ENCODE measurements at regions not wholly inside any gene's neighbourhood (a gene's known extent, or its start where the extent isn't known, plus 50 kb on each side); places are given as distances from the start of the nearest gene placed in this dataset.

DNA sequence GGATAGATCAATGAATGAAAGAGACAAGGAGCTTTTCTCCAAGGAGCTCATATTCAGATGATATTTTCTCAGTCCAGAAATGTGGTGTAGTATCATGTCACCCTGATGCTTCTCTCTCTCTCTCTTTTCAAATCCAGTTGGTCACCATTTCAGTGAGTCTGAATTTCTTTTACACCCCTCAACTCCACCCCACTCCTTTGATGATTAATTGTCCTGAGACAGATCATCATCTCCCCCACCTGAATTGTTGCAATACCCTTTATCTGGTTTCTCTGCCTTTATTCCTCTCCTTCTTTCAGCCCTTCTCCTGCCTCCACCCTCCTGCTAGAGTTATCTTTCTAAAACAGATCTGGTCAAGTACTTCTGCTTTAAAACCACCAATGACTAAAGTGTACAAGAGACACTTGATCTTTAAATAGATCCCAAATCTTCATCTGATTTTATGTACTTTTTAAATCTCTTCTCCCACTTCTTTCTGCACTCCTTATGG is 299.8 kb downstream of the KLF5 start:
- Histone ChIP-seq H4K20me1 (ENCODE audit: insufficient read depth) (no peaks in the 10 kb centered on the region), H3K27ac (ENCODE audit: low read depth, low read length) (no peak overlapping the region), H3K79me2 (ENCODE audit: insufficient read depth, low read length) (no peaks in the 10 kb centered on the region), H3K36me3 (ENCODE audit: control insufficient read depth in 1 of 2, insufficient read depth in 2 of 2, low read length in 2 of 2) (no peaks in the 10 kb centered on the region), H3K4me1 (ENCODE audit: control insufficient read depth in 1 of 2, insufficient read depth in 2 of 2, low read length in 2 of 2) (no peaks in the 10 kb centered on the region), H3K4me3 (replicated peaks in 1 of 2; ENCODE audit: low read depth in 1 of 2, low read length in 2 of 2) (no peak overlapping the region), H2AFZ (ENCODE audit: low read depth, low read length, poor library complexity, severe bottlenecking) (no peak overlapping the region), H3K27me3 (ENCODE audit: insufficient read depth, low read length) (no peaks in the 10 kb centered on the region), H3K9me3 (ENCODE audit: control insufficient read depth in 1 of 2, insufficient read depth in 1 of 2, low read depth in 1 of 2, low read length in 2 of 2) (no peaks in the 10 kb centered on the region), H3K9ac (ENCODE audit: low read length) (no peak overlapping the region), H3K4me2 (ENCODE audit: low read length) (no peak overlapping the region), H3K9me2 (ENCODE audit: insufficient read depth) (no peaks in the 10 kb centered on the region)
- ChIA-PET CTCF (no interaction called here), POLR2A (no interaction called here), RAD21 (ENCODE audit: low non-redundant PET in 1 of 2, low total read pairs in 2 of 2, uncharacterized antibody in 2 of 2, unreplicated experiment in 2 of 2) (no interaction called here)
- ATAC-seq (no peak), DNase-seq (ENCODE audit: low read depth, low spot score) (no peak)
- intact Hi-C loops (cut with micrococcal nuclease) = no loop called here
- TF ChIP-seq ZNF274 (IDR thresholded peaks at IDR 0.05; ENCODE audit: low read depth, low read length) = no peak
- TF ChIP-seq, protein P1, sequence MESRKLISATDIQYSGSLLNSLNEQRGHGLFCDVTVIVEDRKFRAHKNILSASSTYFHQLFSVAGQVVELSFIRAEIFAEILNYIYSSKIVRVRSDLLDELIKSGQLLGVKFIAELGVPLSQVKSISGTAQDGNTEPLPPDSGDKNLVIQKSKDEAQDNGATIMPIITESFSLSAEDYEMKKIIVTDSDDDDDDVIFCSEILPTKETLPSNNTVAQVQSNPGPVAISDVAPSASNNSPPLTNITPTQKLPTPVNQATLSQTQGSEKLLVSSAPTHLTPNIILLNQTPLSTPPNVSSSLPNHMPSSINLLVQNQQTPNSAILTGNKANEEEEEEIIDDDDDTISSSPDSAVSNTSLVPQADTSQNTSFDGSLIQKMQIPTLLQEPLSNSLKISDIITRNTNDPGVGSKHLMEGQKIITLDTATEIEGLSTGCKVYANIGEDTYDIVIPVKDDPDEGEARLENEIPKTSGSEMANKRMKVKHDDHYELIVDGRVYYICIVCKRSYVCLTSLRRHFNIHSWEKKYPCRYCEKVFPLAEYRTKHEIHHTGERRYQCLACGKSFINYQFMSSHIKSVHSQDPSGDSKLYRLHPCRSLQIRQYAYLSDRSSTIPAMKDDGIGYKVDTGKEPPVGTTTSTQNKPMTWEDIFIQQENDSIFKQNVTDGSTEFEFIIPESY (IDR thresholded peaks at IDR 0.05; ENCODE audit: extremely low read depth, insufficient replicate concordance, low read length) = no peak
- no peak for TF ChIP-seq JUND (IDR thresholded peaks at IDR 0.05)
- no peak for TF ChIP-seq EGR1 (IDR thresholded peaks at IDR 0.05; ENCODE audit: low read depth)
- TF ChIP-seq POLR2AphosphoS5 (IDR thresholded peaks at IDR 0.05; ENCODE audit: low read depth, low read length) = no peak
- no peak for TF ChIP-seq POLR2A (IDR thresholded peaks at IDR 0.05; ENCODE audit: borderline replicate concordance, extremely low read depth, insufficient read depth, insufficient read length)
- no TSS peak for BruUV-seq (replicated peaks)

DNA sequence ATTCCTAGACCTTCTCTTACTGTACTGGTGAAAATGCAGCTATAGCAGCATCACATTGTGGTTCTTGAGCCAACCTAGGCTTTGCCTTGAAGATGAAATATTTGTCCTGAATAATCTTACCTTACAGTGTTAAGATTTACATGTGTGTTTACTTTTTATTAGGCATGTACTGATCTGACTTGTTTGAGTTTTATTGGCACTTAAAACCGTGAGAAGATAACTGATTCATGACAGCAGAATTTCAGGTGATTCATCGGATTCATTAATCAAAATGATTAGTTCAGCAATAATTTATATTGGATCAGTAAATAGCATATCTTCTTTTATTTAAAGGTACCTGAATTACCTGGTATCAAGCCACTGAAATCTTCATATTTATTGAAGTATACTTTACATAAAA is 296.3 kb downstream of the KLF5 start:
- ATAC-seq = no peak
- H3K4me1 ChIP-seq (ENCODE audit: control insufficient read depth in 1 of 2, insufficient read depth in 2 of 2, low read length in 2 of 2) = no peaks in the 10 kb centered on the region
- H3K4me2 ChIP-seq (ENCODE audit: low read length) = no peak overlapping the region
- RAD21 ChIA-PET (ENCODE audit: low non-redundant PET in 1 of 2, low total read pairs in 2 of 2, uncharacterized antibody in 2 of 2, unreplicated experiment in 2 of 2) = no interaction called here
- DNase-seq (ENCODE audit: low read depth, low spot score) = no peak
- no peaks in the 10 kb centered on the region for H3K79me2 ChIP-seq (ENCODE audit: insufficient read depth, low read length)
- H3K9me3 ChIP-seq (ENCODE audit: control insufficient read depth in 1 of 2, insufficient read depth in 1 of 2, low read depth in 1 of 2, low read length in 2 of 2) = no peaks in the 10 kb centered on the region
- H2AFZ ChIP-seq (ENCODE audit: low read depth, low read length, poor library complexity, severe bottlenecking) = no peak overlapping the region
- no peak overlapping the region for H3K4me3 ChIP-seq (replicated peaks in 1 of 2; ENCODE audit: low read depth in 1 of 2, low read length in 2 of 2)
- POLR2A ChIA-PET = no interaction called here
- H3K27me3 ChIP-seq (ENCODE audit: insufficient read depth, low read length) = no peaks in the 10 kb centered on the region
- H3K27ac ChIP-seq (ENCODE audit: low read depth, low read length) = no peak overlapping the region
- TF ChIP-seq TCF7L2 (IDR thresholded peaks at IDR 0.05; ENCODE audit: borderline replicate concordance, extremely low read depth, insufficient read depth, insufficient read length) (no peak), JUND (IDR thresholded peaks at IDR 0.05) (no peak), SP1 (IDR thresholded peaks at IDR 0.05; ENCODE audit: low read depth) (no peak), EZH2 (IDR thresholded peaks at IDR 0.05) (no peak), ZNF274 (IDR thresholded peaks at IDR 0.05; ENCODE audit: low read depth, low read length) (no peak), RAD21 (IDR thresholded peaks at IDR 0.05; ENCODE audit: low read depth) (no peak), EZH2phosphoT487 (IDR thresholded peaks at IDR 0.05; ENCODE audit: borderline replicate concordance) (no peak)
- TF ChIP-seq, protein P2, sequence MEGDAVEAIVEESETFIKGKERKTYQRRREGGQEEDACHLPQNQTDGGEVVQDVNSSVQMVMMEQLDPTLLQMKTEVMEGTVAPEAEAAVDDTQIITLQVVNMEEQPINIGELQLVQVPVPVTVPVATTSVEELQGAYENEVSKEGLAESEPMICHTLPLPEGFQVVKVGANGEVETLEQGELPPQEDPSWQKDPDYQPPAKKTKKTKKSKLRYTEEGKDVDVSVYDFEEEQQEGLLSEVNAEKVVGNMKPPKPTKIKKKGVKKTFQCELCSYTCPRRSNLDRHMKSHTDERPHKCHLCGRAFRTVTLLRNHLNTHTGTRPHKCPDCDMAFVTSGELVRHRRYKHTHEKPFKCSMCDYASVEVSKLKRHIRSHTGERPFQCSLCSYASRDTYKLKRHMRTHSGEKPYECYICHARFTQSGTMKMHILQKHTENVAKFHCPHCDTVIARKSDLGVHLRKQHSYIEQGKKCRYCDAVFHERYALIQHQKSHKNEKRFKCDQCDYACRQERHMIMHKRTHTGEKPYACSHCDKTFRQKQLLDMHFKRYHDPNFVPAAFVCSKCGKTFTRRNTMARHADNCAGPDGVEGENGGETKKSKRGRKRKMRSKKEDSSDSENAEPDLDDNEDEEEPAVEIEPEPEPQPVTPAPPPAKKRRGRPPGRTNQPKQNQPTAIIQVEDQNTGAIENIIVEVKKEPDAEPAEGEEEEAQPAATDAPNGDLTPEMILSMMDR (IDR thresholded peaks at IDR 0.05 in 2 of 3, conservative IDR thresholded peaks at IDR 0.05 in 1 of 3; ENCODE audit: borderline replicate concordance in 1 of 3, insufficient read depth in 1 of 3, low read depth in 2 of 3, low read length in 2 of 3) = no peak
- no peaks in the 10 kb centered on the region for H3K9me2 ChIP-seq (ENCODE audit: insufficient read depth)
- H3K9ac ChIP-seq (ENCODE audit: low read length) = no peak overlapping the region
- CTCF ChIA-PET = no interaction called here
- no peaks in the 10 kb centered on the region for H3K36me3 ChIP-seq (ENCODE audit: control insufficient read depth in 1 of 2, insufficient read depth in 2 of 2, low read length in 2 of 2)
- no TSS peak for BruUV-seq (replicated peaks)
- intact Hi-C loops (cut with micrococcal nuclease) = no loop called here
- no peaks in the 10 kb centered on the region for H4K20me1 ChIP-seq (ENCODE audit: insufficient read depth)

Measured in HCT116 (cell line).